ENCODE measurements at regions not wholly inside any gene's neighbourhood (a gene's known extent, or its start where the extent isn't known, plus 50 kb on each side); places are given as distances from the start of the nearest gene placed in this dataset.

- Histone ChIP-seq H3K4me3 (ENCODE audit: low read length) (no peak overlapping the region), H3K4me2 (ENCODE audit: low read length) (no peak overlapping the region), H3K27me3 (ENCODE audit: insufficient read depth, low read depth, low read length) (no peaks in the 10 kb centered on the region), H3K27ac (ENCODE audit: low read length) (no peak overlapping the region), H4K20me1 (ENCODE audit: insufficient read depth) (no peaks in the 10 kb centered on the region), H3K9me3 (ENCODE audit: low read length) (no peaks in the 10 kb centered on the region), H3F3A (ENCODE audit: insufficient read depth, low read length, poor library complexity, severe bottlenecking) (no peaks in the 10 kb centered on the region), H3K79me2 (replicated peaks; ENCODE audit: insufficient read depth, low read length) (no peaks in the 10 kb centered on the region), H3K9ac (ENCODE audit: low read length) (no peak overlapping the region), H2AFZ (ENCODE audit: low read depth, low read length) (no peak overlapping the region), H3K9me2 (ENCODE audit: insufficient read depth, low read length) (no peaks in the 10 kb centered on the region), H3K36me3 (ENCODE audit: insufficient read depth, low read length) (no peaks in the 10 kb centered on the region)
- TF ChIP-seq POLR2AphosphoS5 (IDR thresholded peaks at IDR 0.05) (no peak), MXI1 (conservative IDR thresholded peaks at IDR 0.05; ENCODE audit: poor library complexity, severe bottlenecking) (no peak), REST (IDR thresholded peaks at IDR 0.05; ENCODE audit: borderline replicate concordance) (no peak), EP300 (conservative IDR thresholded peaks at IDR 0.05; ENCODE audit: poor library complexity, severe bottlenecking) (no peak), EZH2 (IDR thresholded peaks at IDR 0.05; ENCODE audit: borderline replicate concordance, insufficient read depth, low read length, poor library complexity, severe bottlenecking) (no peak), CTCF (IDR thresholded peaks at IDR 0.05; ENCODE audit: poor library complexity, severe bottlenecking) (no peak), TAF1 (IDR thresholded peaks at IDR 0.05; ENCODE audit: low read depth) (no peak), RAD21 (conservative IDR thresholded peaks at IDR 0.05) (no peak), SMC3 (conservative IDR thresholded peaks at IDR 0.05; ENCODE audit: poor library complexity) (no peak)
Measured at GRCh38 chr6:80793411-80793810, 686.9 kb downstream of the BCKDHB start.

- no peaks in the 10 kb centered on the region for H3K9me2 ChIP-seq (ENCODE audit: insufficient read depth, low read length)
- TF ChIP-seq TAF1 (IDR thresholded peaks at IDR 0.05; ENCODE audit: low read depth) (no peak), POLR2AphosphoS5 (IDR thresholded peaks at IDR 0.05) (no peak), EP300 (conservative IDR thresholded peaks at IDR 0.05; ENCODE audit: poor library complexity, severe bottlenecking) (no peak), RAD21 (conservative IDR thresholded peaks at IDR 0.05) (no peak), REST (IDR thresholded peaks at IDR 0.05; ENCODE audit: borderline replicate concordance) (no peak), MXI1 (conservative IDR thresholded peaks at IDR 0.05; ENCODE audit: poor library complexity, severe bottlenecking) (no peak), EZH2 (IDR thresholded peaks at IDR 0.05; ENCODE audit: borderline replicate concordance, insufficient read depth, low read length, poor library complexity, severe bottlenecking) (no peak), SMC3 (conservative IDR thresholded peaks at IDR 0.05; ENCODE audit: poor library complexity) (no peak), CTCF (IDR thresholded peaks at IDR 0.05; ENCODE audit: poor library complexity, severe bottlenecking) (no peak)
- H3K4me3 ChIP-seq (ENCODE audit: low read length): no peak overlapping the region
- H3K27me3 ChIP-seq (ENCODE audit: insufficient read depth, low read depth, low read length): no peaks in the 10 kb centered on the region
- H3K9me3 ChIP-seq (ENCODE audit: low read length): no peaks in the 10 kb centered on the region
- H4K20me1 ChIP-seq (ENCODE audit: insufficient read depth): no peaks in the 10 kb centered on the region
- no peak overlapping the region for H3K4me2 ChIP-seq (ENCODE audit: low read length)
- no peak overlapping the region for H3K27ac ChIP-seq (ENCODE audit: low read length)
- H2AFZ ChIP-seq (ENCODE audit: low read depth, low read length): no peak overlapping the region
- H3K36me3 ChIP-seq (ENCODE audit: insufficient read depth, low read length): no peaks in the 10 kb centered on the region
- no peaks in the 10 kb centered on the region for H3F3A ChIP-seq (ENCODE audit: insufficient read depth, low read length, poor library complexity, severe bottlenecking)
- H3K9ac ChIP-seq (ENCODE audit: low read length): no peak overlapping the region
- H3K79me2 ChIP-seq (replicated peaks; ENCODE audit: insufficient read depth, low read length): no peaks in the 10 kb centered on the region
Measured at GRCh38 chr6:80792151-80792550, 685.7 kb downstream of the BCKDHB start.
